SH-SY5Y (cell line): ENCODE measurements at regions not wholly inside any gene's neighbourhood (a gene's known extent, or its start where the extent isn't known, plus 50 kb on each side); places are given as distances from the start of the nearest gene placed in this dataset.

Experiments used
- GATA2 ChIP-seq: IDR thresholded peaks from 2 replicates; pipeline ENCODE4 v1.6.1; 2011; ENCODE audit warnings: mild to moderate bottlenecking, low read depth, low read length
- GATA3 ChIP-seq: IDR thresholded peaks from 2 replicates; pipeline ENCODE4 v1.6.1; 2011; ENCODE audit warnings: low read depth, mild to moderate bottlenecking, low read length, moderate library complexity

- no peak for TF ChIP-seq GATA2
- TF ChIP-seq GATA3: no peak
Measured at GRCh38 chr11:92804388-92804966, 165.0 kb upstream of the MTNR1B start.
